H4 (cell line): ENCODE measurements at regions not wholly inside any gene's neighbourhood (a gene's known extent, or its start where the extent isn't known, plus 50 kb on each side); places are given as distances from the start of the nearest gene placed in this dataset.

ENCODE experiments used
- DNase-seq: peaks from one replicate; pipeline ENCODE4 v3.0.0-alpha.2; 2015; ENCODE audit warnings: low spot score

GRCh38 chr18:51721996-51722395 lies 524.5 kb upstream of the MEX3C start:
- DNase-seq: no peak

DNA sequence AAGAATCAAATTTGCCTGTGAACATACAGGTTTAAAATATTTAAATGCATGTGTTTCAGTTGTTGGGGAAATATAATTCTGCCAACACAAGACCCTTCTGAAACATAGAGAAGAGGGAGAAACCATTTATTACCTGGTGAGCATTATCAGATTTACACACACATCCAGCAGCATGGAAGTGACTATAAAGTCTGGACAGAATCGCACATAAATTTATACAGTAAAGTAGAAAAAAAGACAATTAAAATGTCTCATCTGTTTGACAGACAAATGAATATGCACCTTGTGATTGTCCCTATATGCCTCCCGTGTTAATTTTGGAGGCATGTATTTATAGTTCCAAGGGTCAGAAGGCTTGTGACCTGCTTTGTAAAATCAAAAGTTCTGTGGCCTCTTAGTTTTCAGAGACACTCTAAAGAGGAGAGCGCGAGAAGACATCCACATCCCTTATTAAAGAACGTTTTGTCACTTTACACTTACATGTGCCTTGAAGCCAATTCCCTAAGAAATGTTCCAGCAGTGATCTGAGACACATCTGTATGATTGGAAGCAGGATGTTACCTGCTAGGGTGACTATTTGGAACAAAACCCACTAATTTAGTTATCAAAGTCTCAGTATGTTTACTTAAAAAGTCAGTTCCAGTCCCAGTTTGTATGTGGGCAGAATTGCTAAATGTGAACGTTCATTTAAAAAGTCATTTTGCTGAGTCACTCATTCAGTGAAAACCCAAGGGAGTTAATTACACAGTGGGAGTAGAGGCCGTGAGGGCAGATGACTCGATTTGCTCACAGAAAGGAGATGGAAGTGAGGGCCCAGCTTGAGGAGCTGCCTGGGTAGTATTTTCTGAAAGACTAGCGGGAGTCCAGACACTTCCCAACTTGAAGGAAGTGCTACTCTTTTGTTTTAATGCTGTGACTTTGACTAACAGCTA lies 527.6 kb upstream of the MEX3C start:
- peak; percentile 45 for DNase-seq

GRCh38 chr18:51726614-51727013 lies 529.1 kb upstream of the MEX3C start:
- DNase-seq: no peak

- no peak for DNase-seq
These were observed 530.3 kb upstream of the MEX3C start for GRCh38 chr18:51727780-51728179.

DNA sequence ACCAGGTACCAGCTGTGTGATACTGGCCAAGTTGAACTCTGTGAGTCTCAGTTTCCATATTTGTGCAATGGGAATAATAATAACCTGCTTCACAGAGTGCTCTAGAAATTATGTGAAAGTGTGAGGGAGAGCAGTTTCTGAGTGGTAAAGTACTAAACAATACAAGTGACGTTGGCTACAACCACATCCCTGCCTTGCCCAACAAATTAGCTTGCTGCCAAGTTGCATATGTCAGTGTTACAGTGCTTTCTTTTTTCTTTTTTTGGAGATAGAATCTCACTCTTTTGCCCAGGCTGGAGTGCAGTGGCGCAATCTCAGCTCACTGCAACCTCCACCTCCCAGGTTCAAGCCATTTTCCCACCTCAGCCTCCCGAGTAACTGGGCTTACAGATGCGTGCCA lies 533.6 kb upstream of the MEX3C start:
- no peak for DNase-seq

GRCh38 chr18:51734576-51734975 lies 537.1 kb upstream of the MEX3C start:
- no peak for DNase-seq

GRCh38 chr18:51739044-51739666 lies 541.7 kb upstream of the MEX3C start:
- no peak for DNase-seq

GRCh38 chr18:51751901-51752300 lies 554.4 kb upstream of the MEX3C start:
- peak; percentile 64 for DNase-seq

DNA sequence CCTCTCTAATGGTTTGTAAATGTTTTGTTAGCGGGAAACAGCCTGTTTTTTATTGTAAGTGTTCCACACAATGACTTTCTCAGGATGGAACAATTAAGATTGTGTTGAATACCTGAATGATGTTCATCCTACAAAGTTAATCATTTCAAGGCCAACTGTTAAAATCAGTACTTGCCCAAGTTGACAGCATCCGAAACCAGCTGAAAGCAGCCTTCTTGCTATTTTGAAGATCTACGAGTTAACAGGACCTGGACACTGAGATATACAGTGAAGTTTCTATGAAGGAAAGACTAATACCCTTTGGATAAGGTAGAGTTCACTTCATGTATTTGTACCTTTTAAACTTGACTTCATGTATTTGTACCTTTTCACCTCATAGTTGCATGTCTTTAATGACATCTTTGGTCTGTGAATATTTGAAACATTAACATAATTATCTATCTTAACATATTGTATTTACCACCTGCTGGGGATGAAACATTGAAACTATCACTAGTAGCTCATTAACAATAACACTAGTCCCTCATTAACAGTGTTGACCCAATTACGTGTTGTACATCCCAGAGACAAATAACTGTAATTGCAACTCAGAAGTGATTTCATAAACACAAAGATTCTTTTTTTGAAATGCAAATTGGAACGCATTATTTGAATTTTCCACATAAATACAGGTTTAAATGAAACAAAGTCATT lies 556.0 kb upstream of the MEX3C start:
- DNase-seq: no peak

DNA sequence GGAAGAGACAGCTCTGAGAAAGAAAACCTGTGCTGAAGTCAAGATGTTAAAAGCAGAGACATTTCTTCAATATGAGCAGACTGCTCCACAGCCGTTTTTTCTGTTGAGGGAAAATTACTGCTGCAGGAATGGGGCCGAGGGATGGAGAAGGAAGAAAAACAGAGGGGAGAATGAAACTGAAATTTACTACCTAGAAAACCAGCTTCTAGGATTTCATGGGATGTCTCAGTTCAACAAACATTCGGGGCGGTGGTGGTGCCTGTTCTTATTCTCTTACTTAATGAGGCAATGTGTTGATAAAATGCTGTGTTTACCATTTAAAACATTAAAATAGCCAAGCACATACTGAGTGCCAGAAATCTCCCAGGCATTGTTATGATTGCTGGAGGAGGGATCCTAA lies 557.1 kb upstream of the MEX3C start:
- no peak for DNase-seq

- no peak for DNase-seq
These were observed 559.9 kb upstream of the MEX3C start for GRCh38 chr18:51757255-51757924.

DNA sequence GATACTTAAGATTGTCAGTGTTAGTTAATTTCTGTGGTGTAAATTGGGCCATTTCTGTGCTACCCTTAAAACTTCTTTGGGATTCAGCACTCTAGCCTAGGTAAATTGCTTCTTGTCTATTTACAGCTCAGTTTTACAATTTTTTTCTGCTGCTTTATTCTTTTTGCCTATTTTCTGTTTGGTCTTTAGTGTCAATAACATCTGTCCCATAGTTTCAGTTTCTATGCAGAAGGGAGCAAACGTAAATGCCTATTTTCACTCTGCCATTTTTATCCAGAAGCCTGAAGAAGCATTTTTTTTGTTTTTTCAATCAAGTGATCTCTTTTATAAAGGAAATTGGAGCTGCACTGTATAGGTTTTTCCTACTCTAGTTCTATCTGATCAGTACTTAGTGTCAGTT lies 564.9 kb upstream of the MEX3C start:
- DNase-seq: no peak

- no peak for DNase-seq
These were observed 568.3 kb upstream of the MEX3C start for GRCh38 chr18:51765606-51766360.

- no peak for DNase-seq
These were observed 569.8 kb upstream of the MEX3C start for GRCh38 chr18:51767293-51767692.

- DNase-seq: no peak
These were observed 561.9 kb upstream of the DCC start for GRCh38 chr18:51778115-51778514.

DNA sequence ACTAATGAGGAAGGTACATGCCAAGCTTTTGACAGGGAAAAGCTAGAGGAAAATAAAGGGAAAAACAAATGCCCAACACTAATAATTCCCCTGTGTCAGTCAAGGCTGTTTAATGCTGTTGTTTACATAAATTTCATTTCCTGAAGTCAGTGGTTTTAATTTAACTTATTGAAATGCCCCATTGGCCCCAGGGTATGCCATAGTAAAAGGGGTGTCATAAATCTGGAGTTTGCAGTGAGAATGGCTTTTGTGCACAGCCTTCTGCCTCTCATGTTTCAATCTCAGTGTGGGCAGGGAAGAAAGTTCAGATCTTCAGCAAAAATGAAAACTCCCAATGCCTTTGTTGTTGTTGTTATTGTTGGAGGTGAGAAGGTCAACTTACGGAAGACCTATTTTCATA lies 550.1 kb upstream of the DCC start:
- DNase-seq: no peak

- DNase-seq: no peak
These were observed 538.5 kb upstream of the DCC start for GRCh38 chr18:51801514-51801913.

GRCh38 chr18:51802569-51803428 lies 537.2 kb upstream of the DCC start:
- DNase-seq: no peak

DNA sequence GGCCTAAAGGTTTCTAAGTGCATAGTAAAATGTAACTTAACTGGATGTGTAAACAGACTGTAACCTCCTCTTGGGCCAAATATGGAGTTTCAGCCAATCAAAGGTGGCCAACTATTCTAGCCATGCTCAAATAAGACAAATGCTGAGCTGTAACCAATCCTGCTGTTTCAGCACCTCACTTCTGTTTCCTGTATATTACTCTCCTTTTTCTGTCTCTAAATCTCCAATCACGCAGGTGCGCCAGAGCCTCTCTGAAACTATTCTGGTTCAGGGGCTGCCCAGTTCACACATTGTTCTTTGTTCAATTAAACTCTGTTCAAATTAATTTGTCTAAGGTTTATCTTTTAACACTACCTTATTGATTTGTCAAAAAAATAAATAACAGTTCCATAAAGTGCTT lies 532.7 kb upstream of the DCC start:
- DNase-seq: no peak

GRCh38 chr18:51811883-51812282 lies 528.1 kb upstream of the DCC start:
- DNase-seq: no peak
